ENCODE measurements at regions not wholly inside any gene's neighbourhood (a gene's known extent, or its start where the extent isn't known, plus 50 kb on each side); places are given as distances from the start of the nearest gene placed in this dataset.

DNA sequence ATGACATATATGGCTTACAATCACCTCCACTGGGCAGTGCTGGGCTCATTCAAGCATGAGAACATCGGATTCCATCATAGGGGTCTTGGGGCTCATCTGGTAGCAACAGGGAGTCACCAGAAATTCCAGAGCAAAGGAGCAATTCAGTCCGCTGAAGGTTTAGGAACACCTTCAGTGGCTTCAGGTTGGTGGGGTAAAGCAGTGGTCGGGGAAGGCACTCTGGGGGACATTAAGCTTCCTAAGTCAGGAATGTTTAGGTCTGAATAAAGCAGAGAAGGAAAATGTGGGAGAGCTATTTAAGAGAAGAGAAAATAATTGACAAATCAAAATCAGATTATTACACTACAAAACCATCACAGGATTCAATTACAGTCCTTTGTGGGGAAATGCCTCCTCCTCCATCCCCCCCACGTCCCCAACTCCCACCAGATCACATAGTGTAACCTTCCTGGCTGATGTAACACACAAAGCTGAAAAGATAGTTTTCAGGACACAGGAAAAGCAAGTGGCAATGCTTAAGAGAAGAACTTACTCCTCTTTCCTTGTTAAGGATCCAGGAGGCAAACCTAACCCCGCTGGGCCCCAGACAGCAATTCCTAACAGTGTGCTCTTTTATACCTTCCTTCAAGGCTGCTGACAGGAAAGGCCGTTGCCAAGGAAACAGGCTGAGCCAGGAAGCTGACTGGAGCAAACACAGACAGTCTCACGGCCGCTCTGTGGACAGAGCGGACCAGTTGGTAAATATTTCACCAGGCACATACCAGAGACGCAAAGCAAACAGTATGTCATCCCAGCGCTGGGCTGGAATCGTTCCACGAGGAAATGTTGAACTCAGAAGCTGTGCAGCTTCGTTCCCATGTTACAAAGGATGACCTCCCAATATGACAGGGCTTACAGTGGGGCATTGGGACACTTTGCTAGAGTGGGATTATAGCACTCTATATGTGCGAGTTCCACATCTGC, 57.5 kb upstream of the LMCD1 start:
- WGBS, 2 donors = 32 to 38% methylated on average over 15 of the region's 15 CpGs
- DNase-seq = peak; percentile 39 to 57
- intact Hi-C loops (cut with DNase I) = loop anchor here (2.0 to 5.0 kb wide), 2 partner anchors 163 to 179 kb away; no protein-coding TSS in a partner anchor
- Histone ChIP-seq H3K27ac (peak overlapping the region in 2 of 3 donors; percentile 42 to 44), H3K9me3 (no peaks in the 10 kb centered on the region), H3K36me3 (no peaks in the 10 kb centered on the region), H3K27me3 (no peaks in the 10 kb centered on the region), H3K4me3 (replicated peaks in 1 of 3) (no peak overlapping the region), H3K4me1 (peaks cover 0 to 16% of the 10 kb centered on the region in 2 donors)
- TF ChIP-seq POLR2A (IDR thresholded peaks at IDR 0.05) = no peak
- TF ChIP-seq, protein P1, sequence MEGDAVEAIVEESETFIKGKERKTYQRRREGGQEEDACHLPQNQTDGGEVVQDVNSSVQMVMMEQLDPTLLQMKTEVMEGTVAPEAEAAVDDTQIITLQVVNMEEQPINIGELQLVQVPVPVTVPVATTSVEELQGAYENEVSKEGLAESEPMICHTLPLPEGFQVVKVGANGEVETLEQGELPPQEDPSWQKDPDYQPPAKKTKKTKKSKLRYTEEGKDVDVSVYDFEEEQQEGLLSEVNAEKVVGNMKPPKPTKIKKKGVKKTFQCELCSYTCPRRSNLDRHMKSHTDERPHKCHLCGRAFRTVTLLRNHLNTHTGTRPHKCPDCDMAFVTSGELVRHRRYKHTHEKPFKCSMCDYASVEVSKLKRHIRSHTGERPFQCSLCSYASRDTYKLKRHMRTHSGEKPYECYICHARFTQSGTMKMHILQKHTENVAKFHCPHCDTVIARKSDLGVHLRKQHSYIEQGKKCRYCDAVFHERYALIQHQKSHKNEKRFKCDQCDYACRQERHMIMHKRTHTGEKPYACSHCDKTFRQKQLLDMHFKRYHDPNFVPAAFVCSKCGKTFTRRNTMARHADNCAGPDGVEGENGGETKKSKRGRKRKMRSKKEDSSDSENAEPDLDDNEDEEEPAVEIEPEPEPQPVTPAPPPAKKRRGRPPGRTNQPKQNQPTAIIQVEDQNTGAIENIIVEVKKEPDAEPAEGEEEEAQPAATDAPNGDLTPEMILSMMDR (IDR thresholded peaks at IDR 0.05) = no peak

GRCh38 chr3:8444883-8445282, 56.7 kb upstream of the LMCD1 start:
- Histone ChIP-seq H3K9me3 (no peaks in the 10 kb centered on the region), H3K36me3 (no peaks in the 10 kb centered on the region), H3K27me3 (no peaks in the 10 kb centered on the region), H3K4me3 (replicated peaks in 1 of 3) (no peak overlapping the region), H3K4me1 (peaks cover 0 to 16% of the 10 kb centered on the region in 2 donors), H3K27ac (peak overlapping the region in 1 of 3 donors; percentile 44)
- WGBS, 2 donors = 96 to 97% methylated on average over 3 of the region's 3 CpGs
- DNase-seq = no peak
- intact Hi-C loops (cut with DNase I) = loop anchor here (5.0 kb wide), 1 partner anchor 162 kb away; no protein-coding TSS in a partner anchor
- no peak for TF ChIP-seq POLR2A (IDR thresholded peaks at IDR 0.05)
- TF ChIP-seq, protein P1 (IDR thresholded peaks at IDR 0.05) = no peak

DNA sequence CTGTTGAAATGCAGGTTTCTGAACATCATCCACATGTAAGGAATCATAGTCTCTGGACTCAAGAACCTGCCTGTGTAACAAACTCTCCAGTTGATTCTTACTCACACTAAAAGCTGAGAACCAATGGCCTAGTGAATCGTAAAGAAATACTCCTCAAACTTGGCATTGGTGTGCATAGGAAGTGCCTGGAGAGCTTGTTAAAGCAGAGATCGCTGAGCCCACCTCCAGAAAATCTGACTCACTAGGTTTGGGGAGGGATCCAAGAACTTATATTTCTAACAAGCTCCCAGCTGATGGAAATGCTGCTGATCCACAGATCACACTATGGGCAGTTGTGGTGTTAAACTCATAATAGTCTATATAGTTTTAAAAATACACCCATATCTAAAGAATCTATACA, 55.8 kb upstream of the LMCD1 start:
- no peak for DNase-seq
- 48 to 52% methylated on average over 2 of the region's 2 CpGs for WGBS, 2 donors
- no peaks in the 10 kb centered on the region for H3K36me3 ChIP-seq
- peaks cover 0 to 16% of the 10 kb centered on the region in 2 donors for H3K4me1 ChIP-seq
- TF ChIP-seq, protein P1 (IDR thresholded peaks at IDR 0.05) = no peak
- TF ChIP-seq POLR2A (IDR thresholded peaks at IDR 0.05) = no peak
- no peaks in the 10 kb centered on the region for H3K9me3 ChIP-seq
- H3K4me3 ChIP-seq (replicated peaks in 1 of 3) = no peak overlapping the region
- intact Hi-C loops (cut with DNase I) = no loop called here
- H3K27me3 ChIP-seq = no peaks in the 10 kb centered on the region
- H3K27ac ChIP-seq = no peak overlapping the region

DNA sequence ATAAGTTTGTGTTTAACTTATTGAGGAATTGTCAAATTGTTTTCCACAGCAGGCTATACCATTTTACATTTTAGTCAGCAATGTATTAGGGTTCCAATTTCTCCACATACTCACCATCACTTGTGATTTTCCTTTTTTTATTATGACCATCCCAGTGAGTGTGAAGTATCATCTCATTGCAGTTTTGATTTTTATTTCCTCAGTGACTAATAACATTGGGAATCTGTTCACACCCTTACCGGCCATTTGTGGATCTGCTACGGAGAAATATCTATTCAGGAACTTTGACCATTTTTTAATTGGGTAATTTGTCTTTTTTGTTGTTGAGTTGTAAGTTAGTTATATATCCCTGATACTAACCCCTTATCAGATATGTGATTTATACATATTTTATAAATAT, 54.8 kb upstream of the LMCD1 start:
- WGBS, 2 donors = 89 to 97% methylated on average over 2 of the region's 2 CpGs
- H3K36me3 ChIP-seq = no peaks in the 10 kb centered on the region
- H3K4me1 ChIP-seq = peaks cover 0 to 16% of the 10 kb centered on the region in 2 donors
- H3K27ac ChIP-seq = no peak overlapping the region
- TF ChIP-seq, protein P1 (IDR thresholded peaks at IDR 0.05) = no peak
- TF ChIP-seq POLR2A (IDR thresholded peaks at IDR 0.05) = no peak
- no peaks in the 10 kb centered on the region for H3K27me3 ChIP-seq
- DNase-seq = no peak
- no peak overlapping the region for H3K4me3 ChIP-seq (replicated peaks in 1 of 3)
- intact Hi-C loops (cut with DNase I) = no loop called here
- no peaks in the 10 kb centered on the region for H3K9me3 ChIP-seq

DNA sequence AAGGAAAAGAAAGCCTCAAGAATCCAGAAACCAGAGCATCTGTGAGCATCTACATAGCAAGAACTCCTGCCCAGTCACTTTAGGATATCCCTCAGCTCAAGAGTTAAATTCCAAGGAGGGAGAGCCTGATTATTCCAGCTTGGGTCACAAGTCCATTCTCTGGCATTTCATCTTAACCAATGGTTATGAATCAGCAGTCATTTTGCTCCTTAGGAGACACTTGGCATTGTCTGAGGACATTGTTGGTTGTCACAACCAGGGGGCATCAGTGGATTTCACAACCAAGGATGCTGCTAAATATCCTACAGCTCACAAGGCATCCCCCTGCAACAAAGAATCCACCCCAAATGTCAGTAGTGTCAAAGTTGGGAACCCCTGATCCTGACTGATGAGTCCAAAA, 51.0 kb upstream of the LMCD1 start:
- intact Hi-C loops (cut with DNase I) = no loop called here
- H3K36me3 ChIP-seq = no peaks in the 10 kb centered on the region
- no peaks in the 10 kb centered on the region for H3K4me1 ChIP-seq
- H3K27me3 ChIP-seq = no peaks in the 10 kb centered on the region
- DNase-seq = no peak
- H3K9me3 ChIP-seq = no peaks in the 10 kb centered on the region
- H3K27ac ChIP-seq = no peak overlapping the region
- no peak overlapping the region for H3K4me3 ChIP-seq (replicated peaks in 1 of 3)
- no peak for TF ChIP-seq POLR2A (IDR thresholded peaks at IDR 0.05)
- TF ChIP-seq, protein P1 (IDR thresholded peaks at IDR 0.05) = no peak
